A549 (cell line): ENCODE measurements at regions not wholly inside any gene's neighbourhood (a gene's known extent, or its start where the extent isn't known, plus 50 kb on each side); places are given as distances from the start of the nearest gene placed in this dataset.

ENCODE experiments used
- EP300 ChIP-seq, 2 experiments: fragments of >200 bp; sonication (Bioruptor Twin); formaldehyde crosslinking; IDR thresholded peaks; 2 replicates in 1 of 2; 3 replicates in 1 of 2; pipeline ENCODE4 v1.6.1; 2016 to 2017
- TF ChIP-seq, protein P1 (sequence below): fragments of >200 bp; sonication (Bioruptor Twin); formaldehyde crosslinking; IDR thresholded peaks from 3 replicates; pipeline ENCODE4 v1.5.1; 2016

DNA sequence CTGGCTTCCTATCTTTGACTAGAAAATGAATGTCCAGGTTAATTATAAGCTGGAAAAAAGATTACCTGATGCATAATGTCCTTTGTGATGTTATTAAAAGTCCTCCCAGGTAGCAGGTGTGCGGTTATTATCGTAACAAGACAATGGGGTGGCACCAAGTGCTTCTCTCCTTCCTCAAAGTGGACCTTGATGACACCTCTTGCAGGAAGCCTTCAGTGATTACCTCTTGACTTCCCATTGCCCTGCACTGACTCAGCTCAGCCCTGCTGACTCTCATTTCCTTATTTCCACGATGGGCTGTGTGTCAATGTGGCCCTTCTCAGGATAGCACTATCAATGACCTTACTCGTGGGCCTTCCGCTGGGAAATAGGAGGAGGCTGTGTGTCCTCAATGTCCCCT is 477.4 kb upstream of the CCL2 start:
- TF ChIP-seq, protein P1, sequence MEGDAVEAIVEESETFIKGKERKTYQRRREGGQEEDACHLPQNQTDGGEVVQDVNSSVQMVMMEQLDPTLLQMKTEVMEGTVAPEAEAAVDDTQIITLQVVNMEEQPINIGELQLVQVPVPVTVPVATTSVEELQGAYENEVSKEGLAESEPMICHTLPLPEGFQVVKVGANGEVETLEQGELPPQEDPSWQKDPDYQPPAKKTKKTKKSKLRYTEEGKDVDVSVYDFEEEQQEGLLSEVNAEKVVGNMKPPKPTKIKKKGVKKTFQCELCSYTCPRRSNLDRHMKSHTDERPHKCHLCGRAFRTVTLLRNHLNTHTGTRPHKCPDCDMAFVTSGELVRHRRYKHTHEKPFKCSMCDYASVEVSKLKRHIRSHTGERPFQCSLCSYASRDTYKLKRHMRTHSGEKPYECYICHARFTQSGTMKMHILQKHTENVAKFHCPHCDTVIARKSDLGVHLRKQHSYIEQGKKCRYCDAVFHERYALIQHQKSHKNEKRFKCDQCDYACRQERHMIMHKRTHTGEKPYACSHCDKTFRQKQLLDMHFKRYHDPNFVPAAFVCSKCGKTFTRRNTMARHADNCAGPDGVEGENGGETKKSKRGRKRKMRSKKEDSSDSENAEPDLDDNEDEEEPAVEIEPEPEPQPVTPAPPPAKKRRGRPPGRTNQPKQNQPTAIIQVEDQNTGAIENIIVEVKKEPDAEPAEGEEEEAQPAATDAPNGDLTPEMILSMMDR: no peak
- TF ChIP-seq EP300 (IDR thresholded peaks at IDR 0.05): no peak
